ENCODE measurements at regions not wholly inside any gene's neighbourhood (a gene's known extent, or its start where the extent isn't known, plus 50 kb on each side); places are given as distances from the start of the nearest gene placed in this dataset.
"Not testable (repeated sequence)": the region's sequence is repeated elsewhere in the genome, so short reads cannot be mapped to it uniquely, and the experiment has no call there.

GRCh38 chr7:155396661-155397060 is 61.3 kb upstream of the EN2 start:
- H3K27ac ChIP-seq = no peak overlapping the region
- H3K36me3 ChIP-seq = no peaks in the 10 kb centered on the region
- H3K4me3 ChIP-seq = no peak overlapping the region
- no peaks in the 10 kb centered on the region for H3K27me3 ChIP-seq (replicated peaks; ENCODE audit: insufficient read depth)
- no peaks in the 10 kb centered on the region for H3K4me1 ChIP-seq (replicated peaks)
- no peak for DNase-seq (ENCODE audit: low spot score)
- intact Hi-C loops (cut with DNase I) = no loop called here
- 82% methylated on average over 16 of the region's 16 CpGs for WGBS
- no peaks in the 10 kb centered on the region for H3K9me3 ChIP-seq
- TF ChIP-seq, protein P1, sequence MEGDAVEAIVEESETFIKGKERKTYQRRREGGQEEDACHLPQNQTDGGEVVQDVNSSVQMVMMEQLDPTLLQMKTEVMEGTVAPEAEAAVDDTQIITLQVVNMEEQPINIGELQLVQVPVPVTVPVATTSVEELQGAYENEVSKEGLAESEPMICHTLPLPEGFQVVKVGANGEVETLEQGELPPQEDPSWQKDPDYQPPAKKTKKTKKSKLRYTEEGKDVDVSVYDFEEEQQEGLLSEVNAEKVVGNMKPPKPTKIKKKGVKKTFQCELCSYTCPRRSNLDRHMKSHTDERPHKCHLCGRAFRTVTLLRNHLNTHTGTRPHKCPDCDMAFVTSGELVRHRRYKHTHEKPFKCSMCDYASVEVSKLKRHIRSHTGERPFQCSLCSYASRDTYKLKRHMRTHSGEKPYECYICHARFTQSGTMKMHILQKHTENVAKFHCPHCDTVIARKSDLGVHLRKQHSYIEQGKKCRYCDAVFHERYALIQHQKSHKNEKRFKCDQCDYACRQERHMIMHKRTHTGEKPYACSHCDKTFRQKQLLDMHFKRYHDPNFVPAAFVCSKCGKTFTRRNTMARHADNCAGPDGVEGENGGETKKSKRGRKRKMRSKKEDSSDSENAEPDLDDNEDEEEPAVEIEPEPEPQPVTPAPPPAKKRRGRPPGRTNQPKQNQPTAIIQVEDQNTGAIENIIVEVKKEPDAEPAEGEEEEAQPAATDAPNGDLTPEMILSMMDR (IDR thresholded peaks at IDR 0.05) = no peak
- TF ChIP-seq POLR2AphosphoS5 (IDR thresholded peaks at IDR 0.05) = no peak
- TF ChIP-seq POLR2A (IDR thresholded peaks at IDR 0.05) = no peak

GRCh38 chr7:155397758-155398714 is 59.9 kb upstream of the EN2 start:
- H3K27ac ChIP-seq; intact Hi-C loops (cut with DNase I); H3K4me3 ChIP-seq; H3K36me3 ChIP-seq; H3K9me3 ChIP-seq; H3K27me3 ChIP-seq (replicated peaks; ENCODE audit: insufficient read depth); DNase-seq (ENCODE audit: low spot score); H3K4me1 ChIP-seq (replicated peaks): not testable (repeated sequence)
- 86% methylated on average over 36 of the region's 49 CpGs for WGBS

- TF ChIP-seq POLR2AphosphoS5 (IDR thresholded peaks at IDR 0.05) (no peak), POLR2A (IDR thresholded peaks at IDR 0.05) (no peak)
- TF ChIP-seq, protein P1 (IDR thresholded peaks at IDR 0.05) = no peak
- Histone ChIP-seq H3K9me3 (no peaks in the 10 kb centered on the region), H3K27me3 (replicated peaks; ENCODE audit: insufficient read depth) (peaks cover 13% of the 10 kb centered on the region), H3K4me3 (no peak overlapping the region), H3K27ac (no peak overlapping the region), H3K36me3 (no peaks in the 10 kb centered on the region), H3K4me1 (replicated peaks) (no peaks in the 10 kb centered on the region)
- intact Hi-C loops (cut with DNase I) = no loop called here
- WGBS = 72% methylated on average over 14 of the region's 14 CpGs
- no peak for DNase-seq (ENCODE audit: low spot score)
These were observed 59.0 kb upstream of the EN2 start for GRCh38 chr7:155398944-155399343.

- peaks cover 19% of the 10 kb centered on the region for H3K27me3 ChIP-seq (replicated peaks; ENCODE audit: insufficient read depth)
- DNase-seq (ENCODE audit: low spot score) = no peak
- no peaks in the 10 kb centered on the region for H3K9me3 ChIP-seq
- WGBS = 88% methylated on average over 14 of the region's 14 CpGs
- H3K4me3 ChIP-seq = no peak overlapping the region
- no peaks in the 10 kb centered on the region for H3K36me3 ChIP-seq
- intact Hi-C loops (cut with DNase I) = no loop called here
- no peaks in the 10 kb centered on the region for H3K4me1 ChIP-seq (replicated peaks)
- TF ChIP-seq POLR2A (IDR thresholded peaks at IDR 0.05) = no peak
- TF ChIP-seq, protein P1 (IDR thresholded peaks at IDR 0.05) = no peak
- no peak for TF ChIP-seq POLR2AphosphoS5 (IDR thresholded peaks at IDR 0.05)
- no peak overlapping the region for H3K27ac ChIP-seq
These were observed 58.4 kb upstream of the EN2 start for GRCh38 chr7:155399577-155399976.

DNA sequence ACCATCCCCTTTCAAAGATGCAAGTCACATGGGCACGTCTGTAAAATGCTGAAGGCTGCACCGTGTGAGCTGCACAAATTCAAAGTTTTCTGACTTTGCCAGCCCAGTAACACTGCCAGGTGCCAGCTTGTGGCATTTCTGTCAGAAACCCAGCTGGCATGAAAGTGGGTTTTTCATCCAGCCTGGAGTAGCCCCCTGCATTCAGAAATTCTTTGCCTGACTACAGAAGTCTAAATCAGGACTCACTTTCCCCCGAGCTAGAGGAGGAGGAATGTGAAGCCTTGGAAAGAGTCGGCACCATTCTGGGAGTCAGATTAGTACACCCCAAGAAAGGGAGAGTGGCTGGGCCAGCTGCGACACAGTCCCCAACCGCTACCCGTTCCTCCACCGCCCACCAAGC is 56.7 kb upstream of the EN2 start:
- intact Hi-C loops (cut with DNase I) = no loop called here
- H3K27ac ChIP-seq = no peak overlapping the region
- TF ChIP-seq, protein P1 (IDR thresholded peaks at IDR 0.05) = no peak
- TF ChIP-seq POLR2A (IDR thresholded peaks at IDR 0.05) (no peak), POLR2AphosphoS5 (IDR thresholded peaks at IDR 0.05) (no peak)
- H3K4me1 ChIP-seq (replicated peaks) = no peaks in the 10 kb centered on the region
- H3K9me3 ChIP-seq = no peaks in the 10 kb centered on the region
- no peaks in the 10 kb centered on the region for H3K36me3 ChIP-seq
- 47% methylated on average over 8 of the region's 8 CpGs for WGBS
- DNase-seq (ENCODE audit: low spot score) = no peak
- H3K27me3 ChIP-seq (replicated peaks; ENCODE audit: insufficient read depth) = peaks cover 29% of the 10 kb centered on the region
- H3K4me3 ChIP-seq = no peak overlapping the region

Data from prostate gland (tissue), 2 donors.